ENCODE measurements at regions not wholly inside any gene's neighbourhood (a gene's known extent, or its start where the extent isn't known, plus 50 kb on each side); places are given as distances from the start of the nearest gene placed in this dataset.

DNA sequence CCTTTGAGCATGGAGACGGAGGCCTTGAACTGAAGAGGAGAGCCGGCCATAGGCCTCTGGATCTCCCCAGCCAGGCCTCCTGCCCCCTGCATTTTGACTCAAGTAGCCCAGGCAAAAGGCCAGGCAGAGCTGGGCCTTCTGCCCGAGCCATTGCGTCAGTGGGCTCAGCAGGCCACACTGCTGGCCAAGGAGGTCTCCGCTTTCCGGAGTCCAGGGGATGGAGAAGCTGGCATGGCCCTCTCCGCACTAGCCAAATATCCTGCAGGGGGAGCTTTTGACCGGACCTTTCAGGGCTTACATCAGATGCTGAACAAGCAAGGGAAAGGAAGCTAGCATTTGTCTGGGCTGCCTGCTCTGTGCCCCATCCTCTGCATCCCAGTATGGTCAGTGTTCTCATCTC lies 386.8 kb downstream of the TRIM36 start:
- no peak for DNase-seq (ENCODE audit: extremely low read depth, low read depth)
- H3K4me3 ChIP-seq (replicated peaks; ENCODE audit: low read depth, low read length), result no peak overlapping the region
- TF ChIP-seq, protein P1, sequence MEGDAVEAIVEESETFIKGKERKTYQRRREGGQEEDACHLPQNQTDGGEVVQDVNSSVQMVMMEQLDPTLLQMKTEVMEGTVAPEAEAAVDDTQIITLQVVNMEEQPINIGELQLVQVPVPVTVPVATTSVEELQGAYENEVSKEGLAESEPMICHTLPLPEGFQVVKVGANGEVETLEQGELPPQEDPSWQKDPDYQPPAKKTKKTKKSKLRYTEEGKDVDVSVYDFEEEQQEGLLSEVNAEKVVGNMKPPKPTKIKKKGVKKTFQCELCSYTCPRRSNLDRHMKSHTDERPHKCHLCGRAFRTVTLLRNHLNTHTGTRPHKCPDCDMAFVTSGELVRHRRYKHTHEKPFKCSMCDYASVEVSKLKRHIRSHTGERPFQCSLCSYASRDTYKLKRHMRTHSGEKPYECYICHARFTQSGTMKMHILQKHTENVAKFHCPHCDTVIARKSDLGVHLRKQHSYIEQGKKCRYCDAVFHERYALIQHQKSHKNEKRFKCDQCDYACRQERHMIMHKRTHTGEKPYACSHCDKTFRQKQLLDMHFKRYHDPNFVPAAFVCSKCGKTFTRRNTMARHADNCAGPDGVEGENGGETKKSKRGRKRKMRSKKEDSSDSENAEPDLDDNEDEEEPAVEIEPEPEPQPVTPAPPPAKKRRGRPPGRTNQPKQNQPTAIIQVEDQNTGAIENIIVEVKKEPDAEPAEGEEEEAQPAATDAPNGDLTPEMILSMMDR (IDR thresholded peaks at IDR 0.05; ENCODE audit: low read depth, low read length, missing control alignments), result no peak

DNA sequence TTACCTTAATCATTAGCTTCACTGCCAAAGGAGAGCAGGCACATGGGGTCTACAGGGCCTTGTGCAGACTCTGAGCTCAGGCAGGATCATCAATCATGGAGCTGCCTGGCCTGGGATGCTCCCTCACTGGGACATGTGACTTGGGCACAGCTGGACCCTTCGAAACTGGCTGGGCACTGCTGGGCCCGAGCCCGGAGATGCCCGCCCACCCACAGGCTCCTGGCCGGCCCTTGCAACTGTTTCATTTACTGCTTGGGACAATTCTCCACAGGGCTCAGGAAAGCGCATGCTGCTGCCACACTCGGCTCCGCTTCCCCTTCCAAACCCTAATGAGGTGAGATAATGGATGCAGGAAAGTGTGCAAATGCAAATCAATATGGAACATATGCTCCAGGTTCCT lies 387.5 kb downstream of the TRIM36 start:
- DNase-seq (ENCODE audit: extremely low read depth, low read depth), result no peak
- TF ChIP-seq, protein P1 (IDR thresholded peaks at IDR 0.05; ENCODE audit: low read depth, low read length, missing control alignments), result no peak
- no peak overlapping the region for H3K4me3 ChIP-seq (replicated peaks; ENCODE audit: low read depth, low read length)

DNA sequence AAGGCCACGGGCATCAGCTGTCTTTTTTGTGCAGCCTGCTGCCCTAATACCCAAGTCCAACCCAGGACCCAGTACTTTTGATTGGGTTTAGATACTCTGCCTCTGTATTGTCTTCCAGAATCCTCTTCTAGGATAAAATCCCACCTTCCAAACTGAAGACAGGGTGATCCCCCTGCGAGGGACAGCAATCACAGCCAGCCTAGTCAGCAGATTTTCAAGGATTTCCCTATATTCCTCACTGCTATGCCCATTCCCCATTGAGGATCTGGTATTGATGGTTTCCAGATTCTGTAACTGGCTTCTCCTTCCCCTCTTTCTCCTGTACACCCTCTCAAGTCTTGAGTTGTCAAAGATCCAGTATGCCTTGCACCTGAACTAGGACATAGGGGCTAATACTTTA lies 389.4 kb downstream of the TRIM36 start:
- TF ChIP-seq, protein P1 (IDR thresholded peaks at IDR 0.05; ENCODE audit: low read depth, low read length, missing control alignments), result no peak
- H3K4me3 ChIP-seq (replicated peaks; ENCODE audit: low read depth, low read length), result no peak overlapping the region
- no peak for DNase-seq (ENCODE audit: extremely low read depth, low read depth)

DNA sequence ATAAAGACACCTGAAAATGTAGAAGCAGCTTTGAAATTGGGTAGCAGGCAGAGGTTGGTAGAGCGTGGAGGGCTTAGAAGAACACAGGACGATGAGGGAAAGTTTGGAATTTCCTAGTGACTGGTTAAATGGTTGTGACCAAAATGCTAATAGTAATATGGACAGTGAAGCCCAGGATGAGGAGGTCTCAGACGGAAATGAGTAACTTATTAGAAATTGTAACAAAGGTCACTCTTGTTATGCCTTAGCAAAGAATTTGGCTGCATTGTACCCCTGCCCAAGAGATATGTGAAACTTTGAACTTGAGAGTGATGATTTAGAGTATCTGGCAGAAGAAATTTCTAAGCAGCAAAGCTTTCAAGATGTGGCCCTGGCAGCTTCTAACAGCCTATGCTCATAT lies 382.5 kb downstream of the KCNN2 start:
- TF ChIP-seq, protein P1 (IDR thresholded peaks at IDR 0.05; ENCODE audit: low read depth, low read length, missing control alignments), result no peak
- no peak overlapping the region for H3K4me3 ChIP-seq (replicated peaks; ENCODE audit: low read depth, low read length)
- DNase-seq (ENCODE audit: extremely low read depth, low read depth), result no peak

DNA sequence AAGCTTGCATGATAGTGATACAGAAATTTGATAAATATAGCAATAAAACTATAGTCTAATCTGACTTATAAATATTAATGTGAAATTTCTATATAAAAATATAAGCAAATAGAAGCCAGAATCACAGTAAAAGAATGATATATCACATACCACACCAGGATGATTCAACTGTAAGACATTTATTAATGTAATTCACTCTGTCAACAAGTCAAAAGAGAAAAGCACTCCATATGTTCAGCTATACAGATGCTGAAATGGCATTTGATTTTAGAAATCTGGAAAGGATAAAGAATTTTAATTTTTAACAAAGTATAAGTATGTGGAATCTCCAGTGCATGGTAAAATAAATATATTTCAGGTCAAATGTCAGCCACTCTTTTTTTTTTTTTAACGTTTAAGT lies 372.4 kb downstream of the KCNN2 start:
- TF ChIP-seq, protein P1 (IDR thresholded peaks at IDR 0.05; ENCODE audit: low read depth, low read length, missing control alignments), result no peak
- H3K4me3 ChIP-seq (replicated peaks; ENCODE audit: low read depth, low read length), result no peak overlapping the region
- DNase-seq (ENCODE audit: extremely low read depth, low read depth), result no peak

DNA sequence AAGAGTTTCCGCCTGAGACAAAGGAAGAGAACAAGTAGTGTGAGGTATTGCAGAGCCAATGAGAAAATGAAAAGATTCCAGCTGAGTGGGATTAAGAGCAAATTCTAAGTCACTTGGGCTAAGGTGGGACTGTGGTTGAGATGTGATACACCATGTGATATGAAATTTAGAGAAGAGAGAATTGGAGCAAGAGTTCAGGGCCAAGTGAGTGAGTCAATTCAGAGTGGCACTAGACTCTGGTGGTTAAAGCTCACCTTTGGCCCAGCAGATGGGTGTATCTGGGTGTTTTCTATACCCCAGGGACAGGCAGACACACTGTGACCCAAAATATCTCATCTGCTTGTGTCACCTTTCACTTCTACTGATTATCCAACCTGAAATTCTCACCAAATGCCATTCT lies 368.1 kb downstream of the KCNN2 start:
- TF ChIP-seq, protein P1 (IDR thresholded peaks at IDR 0.05; ENCODE audit: low read depth, low read length, missing control alignments), result no peak
- DNase-seq (ENCODE audit: extremely low read depth, low read depth), result no peak
- H3K4me3 ChIP-seq (replicated peaks; ENCODE audit: low read depth, low read length), result no peak overlapping the region

DNA sequence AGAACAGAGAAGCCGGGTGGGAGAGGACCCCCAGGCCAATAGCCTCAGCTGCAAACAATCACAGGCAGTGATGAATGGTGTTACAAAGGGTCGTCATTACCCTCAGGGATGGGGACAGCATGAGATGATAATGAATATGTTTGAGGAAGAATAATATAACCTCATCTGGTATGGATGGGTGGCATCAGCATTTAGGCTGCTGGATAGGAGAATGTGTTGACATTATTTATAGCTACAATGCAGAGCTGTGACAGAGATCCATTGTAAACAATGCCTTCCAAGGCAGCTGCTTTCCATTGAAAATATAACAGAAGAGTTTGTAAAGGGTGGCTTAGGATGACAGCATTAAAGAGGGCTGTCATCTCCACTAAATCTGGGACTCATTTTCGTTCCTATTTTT lies 365.5 kb downstream of the KCNN2 start:
- DNase-seq (ENCODE audit: extremely low read depth, low read depth), result no peak

More for the DNA sequence above, 365.5 kb downstream of the KCNN2 start:
- TF ChIP-seq, protein P1 (IDR thresholded peaks at IDR 0.05; ENCODE audit: low read depth, low read length, missing control alignments), result no peak
- no peak overlapping the region for H3K4me3 ChIP-seq (replicated peaks; ENCODE audit: low read depth, low read length)

All from HFF-Myc (cell line).